Coronary artery (tissue), 2 donors: ENCODE measurements at regions not wholly inside any gene's neighbourhood (a gene's known extent, or its start where the extent isn't known, plus 50 kb on each side); places are given as distances from the start of the nearest gene placed in this dataset.

Source experiments
- DNase-seq: peaks from one replicate; pipeline ENCODE4 v3.0.0-alpha.2; 2017; ENCODE audit warnings: low spot score
- H3K27ac ChIP-seq, 2 donors: fragments of 200-600 bp; sonication (generic); one replicate each; pipeline ENCODE4 v1.5.1; 2016 to 2019
- H3K4me3 ChIP-seq: fragments of 200-600 bp; sonication (generic); 2 replicates; pipeline ENCODE4 v1.5.1; 2016; ENCODE audit warnings: mild to moderate bottlenecking, moderate library complexity
- TF ChIP-seq, protein P1 (sequence below): fragments of 200-600 bp; sonication (generic); IDR thresholded peaks from one replicate; pipeline ENCODE4 v1.5.1; 2019; ENCODE audit warnings: antibody characterized with exemption

DNA sequence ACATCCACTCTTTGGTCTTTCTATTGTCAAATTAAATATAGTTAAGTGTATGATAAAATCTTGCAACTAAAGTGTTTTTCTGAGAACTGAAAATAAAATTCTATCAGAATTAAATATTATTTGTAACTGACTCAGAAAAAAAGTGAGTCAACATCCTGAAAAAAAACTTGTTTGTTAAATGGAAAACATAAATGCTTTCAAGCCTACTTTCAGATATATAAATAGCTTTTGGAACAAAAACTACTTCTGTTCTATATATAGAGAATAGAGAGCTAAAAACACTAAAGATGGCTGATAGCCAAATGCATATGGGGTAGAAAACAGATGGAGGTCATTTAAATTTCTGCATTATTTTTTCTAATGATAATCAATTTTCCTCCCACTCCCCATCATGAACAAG, 61.8 kb downstream of the PIK3C2A start:
- no peak for DNase-seq
- no peak overlapping the region for H3K4me3 ChIP-seq
- no peak overlapping the region for H3K27ac ChIP-seq
- TF ChIP-seq, protein P1, sequence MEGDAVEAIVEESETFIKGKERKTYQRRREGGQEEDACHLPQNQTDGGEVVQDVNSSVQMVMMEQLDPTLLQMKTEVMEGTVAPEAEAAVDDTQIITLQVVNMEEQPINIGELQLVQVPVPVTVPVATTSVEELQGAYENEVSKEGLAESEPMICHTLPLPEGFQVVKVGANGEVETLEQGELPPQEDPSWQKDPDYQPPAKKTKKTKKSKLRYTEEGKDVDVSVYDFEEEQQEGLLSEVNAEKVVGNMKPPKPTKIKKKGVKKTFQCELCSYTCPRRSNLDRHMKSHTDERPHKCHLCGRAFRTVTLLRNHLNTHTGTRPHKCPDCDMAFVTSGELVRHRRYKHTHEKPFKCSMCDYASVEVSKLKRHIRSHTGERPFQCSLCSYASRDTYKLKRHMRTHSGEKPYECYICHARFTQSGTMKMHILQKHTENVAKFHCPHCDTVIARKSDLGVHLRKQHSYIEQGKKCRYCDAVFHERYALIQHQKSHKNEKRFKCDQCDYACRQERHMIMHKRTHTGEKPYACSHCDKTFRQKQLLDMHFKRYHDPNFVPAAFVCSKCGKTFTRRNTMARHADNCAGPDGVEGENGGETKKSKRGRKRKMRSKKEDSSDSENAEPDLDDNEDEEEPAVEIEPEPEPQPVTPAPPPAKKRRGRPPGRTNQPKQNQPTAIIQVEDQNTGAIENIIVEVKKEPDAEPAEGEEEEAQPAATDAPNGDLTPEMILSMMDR, result no peak

DNA sequence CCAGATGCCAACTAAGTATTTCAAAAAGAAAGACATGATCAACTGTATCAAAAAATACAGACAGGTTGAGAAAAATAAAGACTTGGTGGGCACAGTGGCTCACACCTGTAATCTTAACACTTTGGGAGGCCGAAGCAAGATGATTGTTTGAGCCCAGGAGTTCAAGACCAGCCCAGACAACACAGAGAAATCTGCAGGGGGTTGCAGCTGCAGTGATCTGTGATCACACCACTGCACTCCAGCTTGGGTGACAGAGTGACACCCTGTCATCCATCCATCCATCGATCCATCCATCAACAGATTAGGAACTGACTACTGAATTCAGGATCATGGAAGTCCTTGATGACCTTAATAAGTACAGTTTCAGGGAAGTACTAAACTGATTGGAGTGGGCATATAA, 65.0 kb upstream of the RPS13 start:
- no peak overlapping the region for H3K4me3 ChIP-seq
- H3K27ac ChIP-seq, result no peak overlapping the region
- DNase-seq, result no peak
- TF ChIP-seq, protein P1, result no peak

DNA sequence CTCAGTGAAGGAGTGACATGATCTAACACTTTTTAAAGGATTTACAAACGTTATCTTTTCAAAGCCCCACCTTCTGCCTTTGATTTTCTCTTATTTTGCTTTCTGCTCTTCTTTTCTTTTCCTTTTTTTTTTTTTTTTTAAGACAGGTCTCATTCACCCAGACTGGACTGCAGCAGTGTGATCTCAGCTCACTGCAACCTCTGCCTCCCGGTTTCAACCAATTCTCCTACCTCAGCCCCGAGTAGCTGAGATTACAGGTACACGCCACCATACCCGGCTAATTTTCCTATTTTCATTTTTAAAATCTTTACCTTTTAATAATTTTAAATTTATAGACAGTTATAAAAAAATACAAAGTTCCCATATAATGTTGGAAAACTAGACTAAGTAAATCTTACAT, 63.7 kb upstream of the RPS13 start:
- DNase-seq, result no peak
- Histone ChIP-seq H3K27ac (no peak overlapping the region), H3K4me3 (no peak overlapping the region)
- TF ChIP-seq, protein P1, result no peak

DNA sequence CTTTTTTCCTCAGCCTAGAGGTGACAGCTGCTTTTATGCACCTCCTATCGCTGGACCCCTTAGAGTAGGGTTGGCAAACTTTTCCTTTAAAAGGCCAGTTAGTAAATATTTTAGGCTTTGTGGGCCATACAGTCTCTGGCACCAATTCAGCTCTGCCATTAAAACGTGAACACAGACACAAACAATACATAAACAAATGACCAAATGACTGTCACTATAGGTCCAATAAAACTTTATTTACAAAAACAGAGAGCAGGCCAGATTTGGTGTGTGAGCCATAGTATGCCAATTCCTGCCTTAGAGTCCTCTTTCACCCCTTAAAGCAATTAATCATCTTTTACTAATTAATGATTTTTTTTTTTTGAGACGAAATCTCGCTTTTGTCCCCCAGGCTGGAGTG, 61.1 kb upstream of the RPS13 start:
- Histone ChIP-seq H3K27ac (no peak overlapping the region), H3K4me3 (no peak overlapping the region)
- no peak for DNase-seq
- TF ChIP-seq, protein P1, result no peak

DNA sequence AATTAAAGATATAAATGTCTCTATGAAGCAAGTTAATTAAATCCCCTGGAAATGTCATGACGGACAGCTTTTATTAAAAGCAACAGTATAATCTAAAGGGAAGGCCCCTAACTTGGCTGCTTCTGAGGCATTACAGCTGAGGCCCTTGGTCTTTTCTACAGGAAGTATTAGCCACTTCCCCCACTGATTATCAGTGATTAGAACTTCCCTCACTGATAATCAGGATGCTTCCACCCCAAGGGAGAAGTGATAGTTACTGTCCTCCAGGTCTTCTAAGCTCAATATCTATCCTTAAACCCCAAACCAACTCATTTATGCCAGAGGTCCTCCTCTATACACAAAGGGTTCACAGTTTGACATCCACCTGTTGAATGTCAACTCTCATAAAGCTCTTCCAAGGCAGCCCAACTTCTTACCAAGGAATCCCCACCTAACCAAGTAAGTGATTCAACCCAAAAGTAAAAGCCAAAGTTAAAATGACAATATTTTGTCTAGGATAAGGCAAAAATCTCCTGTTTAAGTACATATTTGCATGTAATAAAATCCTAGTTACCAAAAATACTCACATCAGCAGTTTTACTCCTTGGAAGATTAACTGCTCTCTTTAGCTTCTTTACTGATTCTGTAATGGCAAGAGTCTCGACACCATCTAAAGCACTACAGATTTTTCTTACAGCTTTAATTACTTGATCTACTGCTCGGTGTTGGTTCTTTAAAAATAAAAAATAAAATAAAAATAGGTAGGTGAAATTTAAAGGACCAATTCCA, 58.6 kb upstream of the RPS13 start:
- Histone ChIP-seq H3K4me3 (no peak overlapping the region), H3K27ac (no peak overlapping the region)
- TF ChIP-seq, protein P1, result no peak
- DNase-seq, result no peak

DNA sequence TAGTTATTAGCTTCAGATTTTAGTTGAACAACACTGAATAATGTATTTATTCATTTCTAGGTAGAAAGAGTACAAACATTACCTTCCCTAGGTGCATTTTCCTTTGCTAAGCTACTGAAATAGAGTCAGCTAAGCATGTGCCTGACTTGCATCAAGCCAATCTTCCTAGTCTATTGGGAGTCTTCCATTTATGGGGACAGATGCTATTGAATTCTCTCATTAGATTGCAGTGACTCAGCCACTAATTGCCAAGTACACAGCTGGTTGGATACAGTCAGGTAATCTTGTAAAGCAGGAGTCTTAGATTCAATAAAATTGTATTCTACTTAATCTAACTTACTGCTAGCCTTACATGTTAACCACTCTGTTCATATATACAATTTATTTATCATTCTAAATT, 55.2 kb upstream of the RPS13 start:
- no peak for DNase-seq
- H3K27ac ChIP-seq, result no peak overlapping the region
- TF ChIP-seq, protein P1, result no peak
- no peak overlapping the region for H3K4me3 ChIP-seq

DNA sequence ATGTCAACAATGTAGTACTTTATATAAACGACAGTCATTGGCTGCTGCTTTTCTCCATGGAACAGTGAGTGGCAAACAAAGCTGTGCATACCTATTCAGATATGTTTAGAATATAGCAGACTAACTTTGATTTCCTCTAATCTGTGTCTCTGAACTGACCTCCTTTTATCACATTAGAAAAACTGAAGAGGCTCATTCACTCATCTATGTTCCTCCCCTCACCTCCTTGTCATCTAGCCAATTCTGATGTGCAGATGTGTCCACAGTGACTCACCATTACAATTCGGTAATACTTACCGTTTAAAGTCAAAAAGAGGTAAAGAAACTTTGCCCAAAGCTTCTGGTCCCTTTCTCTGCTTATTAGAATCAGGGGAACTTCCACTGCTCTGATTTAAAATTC, 51.5 kb upstream of the RPS13 start:
- Histone ChIP-seq H3K4me3 (no peak overlapping the region), H3K27ac (no peak overlapping the region)
- no peak for DNase-seq
- TF ChIP-seq, protein P1, result no peak
